ENCODE measurements at regions not wholly inside any gene's neighbourhood (a gene's known extent, or its start where the extent isn't known, plus 50 kb on each side); places are given as distances from the start of the nearest gene placed in this dataset.

DNA sequence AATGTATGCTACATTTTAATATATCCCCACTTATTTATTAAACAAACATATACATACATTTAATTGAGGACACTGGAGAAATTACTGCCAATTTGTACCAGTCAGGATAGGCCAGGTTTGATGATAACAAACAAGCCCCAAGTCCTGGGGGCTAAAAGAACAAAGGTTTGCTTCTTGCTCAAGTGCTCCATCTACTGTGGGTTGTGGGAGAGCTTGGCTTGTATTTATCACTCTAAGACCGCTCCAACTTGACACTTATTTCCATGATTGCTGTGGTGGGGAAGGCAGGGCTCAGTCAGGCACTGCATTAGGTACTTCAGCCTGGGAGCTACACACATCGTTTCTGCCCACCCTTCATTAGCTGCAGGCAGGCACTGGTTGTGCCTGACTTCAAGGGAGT is 136.6 kb upstream of the ZNF32 start:
- DNase-seq: no peak
- Histone ChIP-seq H3K9ac (ENCODE audit: low read depth in 2 of 2, low read length in 2 of 2) (no peak overlapping the region), H3K27me3 (no peaks in the 10 kb centered on the region), H3K4me3 (no peak overlapping the region), H3K4me1 (no peaks in the 10 kb centered on the region), H3K9me3 (no peaks in the 10 kb centered on the region), H3K27ac (no peak overlapping the region), H3K36me3 (no peaks in the 10 kb centered on the region)
- intact Hi-C loops (cut with DNase I): no loop called here
- TF ChIP-seq, protein P1, sequence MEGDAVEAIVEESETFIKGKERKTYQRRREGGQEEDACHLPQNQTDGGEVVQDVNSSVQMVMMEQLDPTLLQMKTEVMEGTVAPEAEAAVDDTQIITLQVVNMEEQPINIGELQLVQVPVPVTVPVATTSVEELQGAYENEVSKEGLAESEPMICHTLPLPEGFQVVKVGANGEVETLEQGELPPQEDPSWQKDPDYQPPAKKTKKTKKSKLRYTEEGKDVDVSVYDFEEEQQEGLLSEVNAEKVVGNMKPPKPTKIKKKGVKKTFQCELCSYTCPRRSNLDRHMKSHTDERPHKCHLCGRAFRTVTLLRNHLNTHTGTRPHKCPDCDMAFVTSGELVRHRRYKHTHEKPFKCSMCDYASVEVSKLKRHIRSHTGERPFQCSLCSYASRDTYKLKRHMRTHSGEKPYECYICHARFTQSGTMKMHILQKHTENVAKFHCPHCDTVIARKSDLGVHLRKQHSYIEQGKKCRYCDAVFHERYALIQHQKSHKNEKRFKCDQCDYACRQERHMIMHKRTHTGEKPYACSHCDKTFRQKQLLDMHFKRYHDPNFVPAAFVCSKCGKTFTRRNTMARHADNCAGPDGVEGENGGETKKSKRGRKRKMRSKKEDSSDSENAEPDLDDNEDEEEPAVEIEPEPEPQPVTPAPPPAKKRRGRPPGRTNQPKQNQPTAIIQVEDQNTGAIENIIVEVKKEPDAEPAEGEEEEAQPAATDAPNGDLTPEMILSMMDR (IDR thresholded peaks at IDR 0.05): no peak

DNA sequence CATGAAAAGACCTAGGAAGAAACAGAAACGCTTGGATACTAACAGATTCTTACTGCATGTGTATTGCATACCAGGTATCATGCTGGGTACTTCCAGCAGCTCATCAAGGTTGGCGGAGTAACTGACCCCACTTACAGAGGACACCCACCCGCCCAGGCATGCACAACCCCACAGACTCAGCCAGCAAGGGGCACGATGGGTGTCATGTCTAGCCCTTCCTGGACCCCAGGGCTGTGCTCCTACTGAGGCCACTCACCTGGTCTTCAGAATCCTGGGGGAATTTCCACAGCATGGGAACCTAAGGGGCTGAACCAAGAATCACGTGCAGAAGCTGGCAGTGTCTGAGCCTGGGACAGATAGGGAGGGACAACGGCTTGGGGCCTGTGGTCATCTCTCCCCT is 134.1 kb upstream of the ZNF32 start:
- no peaks in the 10 kb centered on the region for H3K9me3 ChIP-seq
- H3K9ac ChIP-seq (ENCODE audit: low read depth in 2 of 2, low read length in 2 of 2): no peak overlapping the region
- H3K36me3 ChIP-seq: no peaks in the 10 kb centered on the region
- H3K27me3 ChIP-seq: no peaks in the 10 kb centered on the region
- DNase-seq: no peak
- H3K4me1 ChIP-seq: no peaks in the 10 kb centered on the region
- no peak overlapping the region for H3K4me3 ChIP-seq
- TF ChIP-seq, protein P1 (IDR thresholded peaks at IDR 0.05): no peak
- no peak overlapping the region for H3K27ac ChIP-seq
- intact Hi-C loops (cut with DNase I): no loop called here

DNA sequence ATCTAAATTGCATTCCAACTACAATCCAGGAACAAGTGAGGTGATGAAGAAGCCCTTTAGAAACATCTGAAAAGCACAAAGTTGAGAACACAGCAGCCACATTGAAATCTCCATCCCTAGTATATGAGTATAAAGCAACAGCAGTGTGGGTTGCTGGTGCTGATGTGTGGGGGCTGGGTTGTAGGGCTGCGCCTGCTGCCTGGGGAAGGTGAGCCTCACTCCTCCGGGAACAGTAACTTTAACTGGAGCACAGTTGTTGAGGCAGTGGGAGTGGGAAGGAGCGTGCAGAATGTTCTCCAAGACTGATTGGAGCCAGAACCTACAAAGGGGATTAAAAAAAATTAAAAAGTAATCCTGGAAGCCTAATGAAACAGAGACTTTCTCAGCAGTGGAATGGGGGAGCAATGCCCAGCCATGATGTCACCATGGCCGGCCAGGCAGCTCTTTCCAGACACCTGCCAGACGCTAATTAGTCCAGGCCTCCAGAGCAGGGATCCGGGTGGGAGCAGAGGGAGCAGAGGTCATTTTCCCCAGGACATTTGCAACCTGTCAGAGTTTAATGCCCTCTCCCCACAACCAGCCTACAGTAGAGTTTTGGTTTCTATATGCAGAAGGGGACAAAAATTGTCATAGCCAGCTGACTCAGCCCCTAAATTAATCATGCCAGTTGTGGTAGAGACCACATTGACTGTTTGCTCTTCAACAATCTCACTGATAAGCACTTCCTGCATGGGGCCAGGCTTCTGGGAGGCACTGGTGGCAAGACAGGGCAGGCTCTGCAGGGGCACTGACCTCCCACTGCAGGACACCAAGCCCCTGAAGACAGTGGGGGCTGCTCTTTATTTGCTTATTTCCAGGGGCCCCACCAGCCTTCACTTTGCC is 133.0 kb upstream of the ZNF32 start:
- H3K36me3 ChIP-seq: no peaks in the 10 kb centered on the region
- TF ChIP-seq, protein P1 (IDR thresholded peaks at IDR 0.05): no peak
- no peak overlapping the region for H3K9ac ChIP-seq (ENCODE audit: low read depth in 2 of 2, low read length in 2 of 2)
- intact Hi-C loops (cut with DNase I): no loop called here
- no peaks in the 10 kb centered on the region for H3K27me3 ChIP-seq
- DNase-seq: no peak
- H3K9me3 ChIP-seq: no peaks in the 10 kb centered on the region
- H3K4me1 ChIP-seq: no peaks in the 10 kb centered on the region
- H3K4me3 ChIP-seq: no peak overlapping the region
- H3K27ac ChIP-seq: no peak overlapping the region

- no peak overlapping the region for H3K9ac ChIP-seq (ENCODE audit: low read depth in 2 of 2, low read length in 2 of 2)
- H3K27me3 ChIP-seq: no peaks in the 10 kb centered on the region
- H3K9me3 ChIP-seq: no peaks in the 10 kb centered on the region
- intact Hi-C loops (cut with DNase I): no loop called here
- H3K4me3 ChIP-seq: no peak overlapping the region
- no peaks in the 10 kb centered on the region for H3K36me3 ChIP-seq
- DNase-seq: no peak
- no peaks in the 10 kb centered on the region for H3K4me1 ChIP-seq
- no peak overlapping the region for H3K27ac ChIP-seq
- TF ChIP-seq, protein P1 (IDR thresholded peaks at IDR 0.05): no peak
Measured at GRCh38 chr10:43778571-43778970, 129.9 kb upstream of the ZNF32 start.

GRCh38 chr10:43775384-43775783 is 126.7 kb upstream of the ZNF32 start:
- no peaks in the 10 kb centered on the region for H3K4me1 ChIP-seq
- intact Hi-C loops (cut with DNase I): no loop called here
- no peak for DNase-seq

More at GRCh38 chr10:43775384-43775783, 126.7 kb upstream of the ZNF32 start:
- Histone ChIP-seq H3K27ac (no peak overlapping the region), H3K9ac (ENCODE audit: low read depth in 2 of 2, low read length in 2 of 2) (no peak overlapping the region), H3K36me3 (no peaks in the 10 kb centered on the region), H3K9me3 (no peaks in the 10 kb centered on the region), H3K4me3 (no peak overlapping the region), H3K27me3 (no peaks in the 10 kb centered on the region)
- TF ChIP-seq, protein P1 (IDR thresholded peaks at IDR 0.05): no peak
